ENCODE measurements at regions not wholly inside any gene's neighbourhood (a gene's known extent, or its start where the extent isn't known, plus 50 kb on each side); places are given as distances from the start of the nearest gene placed in this dataset.

- TF ChIP-seq TP53 (CRISPR knock-in tag; IDR thresholded peaks at IDR 0.05): no peak
- TF ChIP-seq E2F6 (IDR thresholded peaks at IDR 0.05; ENCODE audit: borderline replicate concordance, low read depth): no peak
- 3% methylated on average over 3 of the region's 3 CpGs for WGBS (ENCODE audit: missing lambda C conversion rate)
- no peak overlapping the region for H3K27ac ChIP-seq
- POLR2A ChIA-PET: no interaction called here
- no peak for FAIRE-seq
- no peak for DNase-seq (ENCODE audit: low read depth in 1 of 2, low spot score in 1 of 2)
- H3K4me3 ChIP-seq: no peak overlapping the region
- no peaks in the 10 kb centered on the region for H3K9me3 ChIP-seq
- ATAC-seq: no peak
- no peaks in the 10 kb centered on the region for H3K4me1 ChIP-seq
- H3K4me2 ChIP-seq: no peak overlapping the region
- CTCF ChIA-PET: interaction anchor here (1.2 kb wide), 1 partner anchor 139 kb away, joined by 3 read pairs; no protein-coding TSS in a partner anchor
These were observed 169.7 kb upstream of the SATB2 start for GRCh38 chr2:199627417-199627816.

DNA sequence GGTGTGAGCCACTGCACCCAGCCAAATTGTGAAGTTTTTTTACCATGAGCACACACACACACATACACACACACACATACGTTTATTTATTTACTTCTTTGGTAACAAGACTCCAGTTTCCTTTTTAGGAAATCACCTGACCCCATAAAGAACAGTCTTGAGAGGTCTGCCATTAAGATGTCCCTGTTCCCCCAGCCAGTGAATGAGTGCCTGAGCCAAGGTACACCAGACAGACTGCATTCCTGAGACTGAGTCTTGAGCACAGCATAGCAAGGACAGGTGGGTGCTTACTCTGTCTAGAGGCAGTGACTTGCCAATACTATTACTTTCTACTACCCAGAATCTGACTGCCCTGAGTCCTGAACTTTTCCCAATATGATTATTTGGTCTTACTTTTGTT lies 167.2 kb upstream of the SATB2 start:
- DNase-seq (ENCODE audit: low read depth in 1 of 2, low spot score in 1 of 2): no peak
- H3K4me2 ChIP-seq: no peak overlapping the region
- no peak for ATAC-seq
- no peak overlapping the region for H3K27ac ChIP-seq
- 0% methylated on average over 1 of the region's 1 CpG for WGBS (ENCODE audit: missing lambda C conversion rate)
- ChIA-PET POLR2A (no interaction called here), CTCF (no interaction called here)
- TF ChIP-seq, protein P1, sequence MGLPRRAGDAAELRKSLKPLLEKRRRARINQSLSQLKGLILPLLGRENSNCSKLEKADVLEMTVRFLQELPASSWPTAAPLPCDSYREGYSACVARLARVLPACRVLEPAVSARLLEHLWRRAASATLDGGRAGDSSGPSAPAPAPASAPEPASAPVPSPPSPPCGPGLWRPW (IDR thresholded peaks at IDR 0.05): no peak
- no peak for TF ChIP-seq SMC3 (IDR thresholded peaks at IDR 0.05)
- no peak for TF ChIP-seq RNF2 (IDR thresholded peaks at IDR 0.05; ENCODE audit: borderline replicate concordance, low read depth)
- TF ChIP-seq RCOR1 (IDR thresholded peaks at IDR 0.05; ENCODE audit: low read depth, low read length): no peak
- TF ChIP-seq PHF8 (IDR thresholded peaks at IDR 0.05; ENCODE audit: borderline replicate concordance, low read depth): no peak
- TF ChIP-seq HOXB5 (CRISPR knock-in tag; IDR thresholded peaks at IDR 0.05): no peak
- no peak for TF ChIP-seq ZC3H11A (IDR thresholded peaks at IDR 0.05)
- TF ChIP-seq POLR2AphosphoS2 (conservative IDR thresholded peaks at IDR 0.05; ENCODE audit: low read length): no peak
- no peaks in the 10 kb centered on the region for H3K4me1 ChIP-seq
- FAIRE-seq: no peak
- H3K4me3 ChIP-seq: no peak overlapping the region
- no peaks in the 10 kb centered on the region for H3K9me3 ChIP-seq

DNA sequence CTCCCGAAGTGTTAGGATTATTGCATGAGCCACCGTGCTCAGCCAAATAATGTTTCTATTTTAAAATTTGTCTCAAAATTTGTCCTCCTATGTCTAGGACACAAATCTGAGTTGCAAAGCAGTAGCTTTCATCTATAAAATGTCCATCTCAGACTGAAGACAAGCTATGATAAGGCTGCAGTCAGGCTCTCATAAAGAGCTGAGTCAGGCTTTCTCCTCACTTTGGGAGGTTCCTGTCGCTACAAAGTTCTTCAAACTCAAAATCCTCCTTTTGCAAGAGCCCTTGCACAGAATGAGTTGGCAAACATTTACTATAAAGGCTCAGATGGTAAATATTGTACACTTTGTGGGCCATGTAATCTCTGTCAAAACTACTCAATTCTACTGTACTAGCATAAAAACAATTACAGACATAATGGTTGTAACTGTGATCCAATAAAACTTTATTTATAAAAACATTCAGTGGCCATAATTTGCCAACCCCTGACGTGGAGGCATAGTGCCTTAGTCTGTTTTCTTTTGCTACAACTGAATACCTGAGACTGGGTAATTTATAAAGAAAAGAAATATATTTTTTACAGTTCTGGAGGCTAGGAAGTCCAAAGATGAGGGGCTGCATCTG lies 154.9 kb upstream of the SATB2 start:
- Histone ChIP-seq H3K4me2 (no peak overlapping the region), H3K9me3 (no peaks in the 10 kb centered on the region), H3K4me1 (no peaks in the 10 kb centered on the region), H3K4me3 (no peak overlapping the region), H3K27ac (no peak overlapping the region)
- 58% methylated on average over 4 of the region's 4 CpGs for WGBS (ENCODE audit: missing lambda C conversion rate)
- FAIRE-seq (no peak), DNase-seq (ENCODE audit: low read depth in 1 of 2, low spot score in 1 of 2) (no peak), ATAC-seq (no peak)
- TF ChIP-seq MAFK (IDR thresholded peaks at IDR 0.05; ENCODE audit: partially characterized antibody) (peak; percentile 74), EHF (CRISPR knock-in tag; IDR thresholded peaks at IDR 0.05) (no peak)
- ChIA-PET POLR2A (no interaction called here), CTCF (interaction anchor here (1.0 to 2.0 kb wide), 2 partner anchors 10 to 16 kb away, joined by 3 to 4 read pairs; no protein-coding TSS in a partner anchor)

DNA sequence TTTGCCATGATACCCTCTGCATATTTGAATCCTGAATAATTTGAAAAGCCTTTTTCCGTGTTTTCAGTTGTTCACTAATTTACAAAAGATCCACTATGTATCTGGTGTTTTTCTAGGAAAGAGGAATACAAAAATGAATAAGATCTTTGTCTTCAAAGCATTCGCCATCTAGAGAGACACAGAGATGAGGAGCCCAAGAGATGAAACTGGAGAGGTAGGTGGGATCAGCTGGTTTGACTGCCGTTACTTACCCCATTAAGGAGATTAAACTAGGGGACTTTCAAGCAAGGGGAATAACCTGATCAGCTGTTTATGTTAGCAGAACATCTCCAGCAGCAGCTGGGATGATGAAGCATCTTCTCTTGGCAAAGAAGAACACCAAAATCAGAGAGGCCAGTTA lies 150.2 kb upstream of the SATB2 start:
- TF ChIP-seq TP53 (CRISPR knock-in tag; IDR thresholded peaks at IDR 0.05) (no peak), ZNF302 (CRISPR knock-in tag; IDR thresholded peaks at IDR 0.05) (no peak), FOSB (CRISPR knock-in tag; IDR thresholded peaks at IDR 0.05) (no peak), HEYL (CRISPR knock-in tag; IDR thresholded peaks at IDR 0.05) (no peak), NPAS2 (CRISPR knock-in tag; IDR thresholded peaks at IDR 0.05; ENCODE audit: borderline replicate concordance) (no peak), RARB (CRISPR knock-in tag; IDR thresholded peaks at IDR 0.05) (no peak), ESRRA (IDR thresholded peaks at IDR 0.05; ENCODE audit: borderline replicate concordance, low read length) (no peak)
- 65% methylated on average over 3 of the region's 3 CpGs for WGBS (ENCODE audit: missing lambda C conversion rate)
- Histone ChIP-seq H3K4me1 (no peaks in the 10 kb centered on the region), H3K27ac (no peak overlapping the region), H3K4me3 (no peak overlapping the region), H3K4me2 (no peak overlapping the region), H3K9me3 (no peaks in the 10 kb centered on the region)
- ChIA-PET POLR2A (no interaction called here), CTCF (interaction anchor here (0.8 to 1.1 kb wide), 2 partner anchors 10 to 132 kb away, joined by 3 read pairs; no protein-coding TSS in a partner anchor)
- no peak for FAIRE-seq
- DNase-seq (ENCODE audit: low read depth in 1 of 2, low spot score in 1 of 2): no peak
- no peak for ATAC-seq

All from A549 (cell line).